Esophagus squamous epithelium (tissue), 5 donors: ENCODE measurements at regions not wholly inside any gene's neighbourhood (a gene's known extent, or its start where the extent isn't known, plus 50 kb on each side); places are given as distances from the start of the nearest gene placed in this dataset.

Source experiments
- DNase-seq: peaks from one replicate; lab custom pipeline; 2025; lab: John Stamatoyannopoulos, UW
- H3K27ac ChIP-seq, 4 donors: fragments of 200-600 bp; sonication (generic); one replicate each; pipeline ENCODE4 v1.5.1; 2016 to 2019; ENCODE audit warnings: mild to moderate bottlenecking in 1 of 4
- H3K27me3 ChIP-seq, 4 donors: fragments of 200-600 bp; sonication (generic); 1 replicate in 3 of 4; 2 replicates in 1 of 4; pipeline versions ENCODE4 v1.5.1 to v1.6.0; 2017 to 2021; ENCODE audit warnings: antibody characterized with exemption in 1 of 4
- H3K36me3 ChIP-seq, 3 donors: fragments of 200-600 bp; sonication (generic); one replicate each; pipeline ENCODE4 v1.5.1; 2016 to 2019
- H3K4me1 ChIP-seq, 3 donors: fragments of 200-600 bp; sonication (generic); one replicate each; pipeline ENCODE4 v1.5.1; 2017 to 2019
- H3K4me3 ChIP-seq, 4 donors: fragments of 200-600 bp; sonication (generic); 1 replicate in 3 of 4; 2 replicates in 1 of 4; pipeline ENCODE4 v1.5.1; 2016 to 2019; ENCODE audit warnings: mild to moderate bottlenecking in 2 of 4, moderate library complexity in 1 of 4
- H3K9me3 ChIP-seq, 3 donors: fragments of 200-600 bp; sonication (generic); one replicate each; pipeline ENCODE4 v1.5.1; 2016 to 2019
- CTCF ChIP-seq, 6 experiments: fragments of 450-650 bp in 4 of 6; fragments of 200-600 bp in 2 of 6; sonication (generic) in 2 of 6; IDR thresholded peaks; one replicate each; pipeline ENCODE4 v1.5.1; 2016 to 2019; ENCODE audit warnings: antibody characterized with exemption in 6 of 6, mild to moderate bottlenecking in 4 of 6, moderate library complexity in 4 of 6
- POLR2A ChIP-seq, 4 donors: fragments of 450-650 bp; IDR thresholded peaks; one replicate each; pipeline ENCODE4 v1.6.1; 2017; ENCODE audit warnings: antibody characterized with exemption in 4 of 4, mild to moderate bottlenecking in 4 of 4, moderate library complexity in 3 of 4
- WGBS, 2 donors: methylation state at CpG; one replicate each; pipeline ENCODE4 v1.1.5; 2018; 5-methylcytosine and 5-hydroxymethylcytosine counted together
- intact Hi-C: fragments of 100-400 bp; cut with DNase I; formaldehyde crosslinking; loops from one replicate; pipeline ENCODE4 v1.15.0; 2022
- donor health status: DM: yes; HTN: yes; CAD: no.

- no peak for DNase-seq
- Histone ChIP-seq H3K27me3 (no peaks in the 10 kb centered on the region), H3K36me3 (no peaks in the 10 kb centered on the region), H3K4me3 (no peak overlapping the region), H3K9me3 (no peaks in the 10 kb centered on the region), H3K27ac (no peak overlapping the region), H3K4me1 (no peaks in the 10 kb centered on the region)
- WGBS, 2 donors, result 55 to 68% methylated on average over 2 of the region's 2 CpGs
- intact Hi-C loops, result no loop called here
- no peak for TF ChIP-seq POLR2A (IDR thresholded peaks at IDR 0.05)
- TF ChIP-seq CTCF (IDR thresholded peaks at IDR 0.05), result no peak
Observed at GRCh38 chr13:105058517-105058916, 1476.9 kb downstream of the EFNB2 start.

- DNase-seq, result no peak
- intact Hi-C loops, result no loop called here
- Histone ChIP-seq H3K27ac (no peak overlapping the region), H3K4me3 (no peak overlapping the region), H3K36me3 (no peaks in the 10 kb centered on the region), H3K9me3 (no peaks in the 10 kb centered on the region), H3K4me1 (peaks cover 0 to 11% (median 0%) of the 10 kb centered on the region in 3 donors), H3K27me3 (no peaks in the 10 kb centered on the region)
- WGBS, 2 donors, result 82 to 87% methylated on average over 4 of the region's 4 CpGs
- TF ChIP-seq CTCF (IDR thresholded peaks at IDR 0.05) (no peak), POLR2A (IDR thresholded peaks at IDR 0.05) (no peak)
Observed at GRCh38 chr13:105052711-105053110, 1482.8 kb downstream of the EFNB2 start.

- TF ChIP-seq CTCF (IDR thresholded peaks at IDR 0.05) (no peak), POLR2A (IDR thresholded peaks at IDR 0.05) (no peak)
- Histone ChIP-seq H3K27me3 (no peaks in the 10 kb centered on the region), H3K4me3 (no peak overlapping the region), H3K9me3 (no peaks in the 10 kb centered on the region), H3K27ac (no peak overlapping the region), H3K36me3 (no peaks in the 10 kb centered on the region), H3K4me1 (peaks cover 0 to 15% (median 0%) of the 10 kb centered on the region in 3 donors)
- no peak for DNase-seq
- intact Hi-C loops, result no loop called here
- 67 to 74% methylated on average over 4 of the region's 4 CpGs for whole genome bisulfite sequencing, 2 donors
Observed at GRCh38 chr13:105050686-105051085, 1484.8 kb downstream of the EFNB2 start.

GRCh38 chr13:105048677-105049076, 1486.8 kb downstream of the EFNB2 start:
- H3K27ac ChIP-seq, result no peak overlapping the region
- TF ChIP-seq POLR2A (IDR thresholded peaks at IDR 0.05) (no peak), CTCF (IDR thresholded peaks at IDR 0.05) (no peak)
- intact Hi-C loops, result no loop called here
- no peaks in the 10 kb centered on the region for H3K27me3 ChIP-seq
- WGBS, 2 donors, result 14 to 33% methylated on average over 1 of the region's 1 CpG
- H3K36me3 ChIP-seq, result no peaks in the 10 kb centered on the region
- no peak overlapping the region for H3K4me3 ChIP-seq
- H3K4me1 ChIP-seq, result peaks cover 0 to 15% (median 0%) of the 10 kb centered on the region in 3 donors
- no peaks in the 10 kb centered on the region for H3K9me3 ChIP-seq
- no peak for DNase-seq

GRCh38 chr13:105047676-105048295, 1487.7 kb downstream of the EFNB2 start:
- WGBS, 2 donors, result 23 to 53% methylated on average over 3 of the region's 3 CpGs
- H3K4me3 ChIP-seq, result no peak overlapping the region
- H3K27ac ChIP-seq, result no peak overlapping the region
- no peaks in the 10 kb centered on the region for H3K27me3 ChIP-seq
- TF ChIP-seq CTCF (IDR thresholded peaks at IDR 0.05) (no peak), POLR2A (IDR thresholded peaks at IDR 0.05) (no peak)
- no peaks in the 10 kb centered on the region for H3K36me3 ChIP-seq
- intact Hi-C loops, result no loop called here
- DNase-seq, result no peak
- no peaks in the 10 kb centered on the region for H3K9me3 ChIP-seq
- peaks cover 0 to 15% (median 0%) of the 10 kb centered on the region in 3 donors for H3K4me1 ChIP-seq
